Activated T-cell treated with anti-CD3 and anti-CD28 coated beads, Interleukin-2, amount 50 U/mL, for 24 hours (primary cell): ENCODE measurements at regions not wholly inside any gene's neighbourhood (a gene's known extent, or its start where the extent isn't known, plus 50 kb on each side); places are given as distances from the start of the nearest gene placed in this dataset.

ENCODE experiments used
- DNase-seq: peaks from one replicate; pipeline ENCODE4 v3.0.0-alpha.2; 2020
- H3K27ac Mint-ChIP-seq: 2 replicates; pipeline ENCODE4 v1.8.0; 2020; ENCODE audit warnings: mild to moderate bottlenecking, mixed read lengths
- H3K27me3 Mint-ChIP-seq: 2 replicates; pipeline ENCODE4 v1.8.0; 2020; ENCODE audit warnings: mixed read lengths
- H3K36me3 Mint-ChIP-seq: 2 replicates; pipeline ENCODE4 v1.8.0; 2020; ENCODE audit warnings: low read depth, mixed read lengths
- H3K4me1 Mint-ChIP-seq: 2 replicates; pipeline ENCODE4 v1.8.0; 2020; ENCODE audit warnings: low read depth, mixed read lengths
- H3K4me3 Mint-ChIP-seq: 2 replicates; pipeline ENCODE4 v1.8.0; 2020; ENCODE audit warnings: mild to moderate bottlenecking, moderate library complexity, mixed read lengths
- H3K9me3 Mint-ChIP-seq: 2 replicates; pipeline ENCODE4 v1.8.0; 2020; ENCODE audit warnings: mixed read lengths

- no peak for DNase-seq
- Mint-ChIP-seq H3K27ac (no peak overlapping the region), H3K9me3 (no peaks in the 10 kb centered on the region), H3K4me3 (no peak overlapping the region), H3K27me3 (peaks cover 35% of the 10 kb centered on the region), H3K36me3 (no peaks in the 10 kb centered on the region), H3K4me1 (no peaks in the 10 kb centered on the region)
Observed at GRCh38 chrX:69018416-69019072, 146.7 kb downstream of the PJA1 start.

- peaks cover 52% of the 10 kb centered on the region for H3K27me3 Mint-ChIP-seq
- DNase-seq, result no peak
- H3K4me3 Mint-ChIP-seq, result no peak overlapping the region
- no peaks in the 10 kb centered on the region for H3K4me1 Mint-ChIP-seq
- H3K36me3 Mint-ChIP-seq, result no peaks in the 10 kb centered on the region
- no peaks in the 10 kb centered on the region for H3K9me3 Mint-ChIP-seq
- H3K27ac Mint-ChIP-seq, result no peak overlapping the region
Observed at GRCh38 chrX:69016293-69016941, 148.8 kb downstream of the PJA1 start.

DNA sequence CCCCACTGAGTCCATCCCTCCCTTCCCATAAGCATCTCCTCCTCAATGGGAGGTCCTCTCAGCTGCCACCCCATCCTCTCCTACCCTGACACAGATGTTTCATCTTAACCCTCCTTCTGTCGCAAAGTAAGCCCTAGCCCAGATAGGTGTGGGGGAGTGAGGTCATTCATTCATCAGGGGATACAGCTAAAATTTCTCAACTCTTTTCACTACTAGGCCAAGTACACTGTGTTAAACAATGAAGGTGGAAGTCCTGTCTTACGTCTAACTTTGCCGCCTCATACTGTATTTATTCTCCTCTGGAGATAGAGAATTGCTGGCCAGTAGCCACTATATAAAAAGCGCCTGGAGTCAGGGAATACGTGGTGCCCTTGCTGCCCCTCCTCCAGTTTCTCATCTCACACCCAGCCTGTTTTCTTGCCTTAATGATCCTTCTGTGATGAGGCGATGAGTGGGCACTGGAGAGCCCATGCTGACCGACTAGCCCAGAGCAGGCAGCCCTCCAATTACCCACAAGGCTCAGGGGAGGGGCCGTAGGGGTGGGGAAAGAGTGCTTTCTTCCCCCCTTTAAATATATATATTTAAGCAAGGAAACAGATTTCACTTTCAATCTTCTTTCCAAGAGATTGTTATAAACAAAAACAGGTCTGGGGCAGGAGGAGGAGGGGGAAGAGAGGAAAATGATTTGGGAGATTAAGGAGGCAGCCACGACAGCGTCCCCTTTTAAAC lies 149.5 kb downstream of the PJA1 start:
- peaks cover 57% of the 10 kb centered on the region for H3K27me3 Mint-ChIP-seq
- no peaks in the 10 kb centered on the region for H3K36me3 Mint-ChIP-seq
- no peak overlapping the region for H3K4me3 Mint-ChIP-seq
- H3K27ac Mint-ChIP-seq, result no peak overlapping the region
- no peak for DNase-seq
- H3K9me3 Mint-ChIP-seq, result no peaks in the 10 kb centered on the region
- no peaks in the 10 kb centered on the region for H3K4me1 Mint-ChIP-seq

DNA sequence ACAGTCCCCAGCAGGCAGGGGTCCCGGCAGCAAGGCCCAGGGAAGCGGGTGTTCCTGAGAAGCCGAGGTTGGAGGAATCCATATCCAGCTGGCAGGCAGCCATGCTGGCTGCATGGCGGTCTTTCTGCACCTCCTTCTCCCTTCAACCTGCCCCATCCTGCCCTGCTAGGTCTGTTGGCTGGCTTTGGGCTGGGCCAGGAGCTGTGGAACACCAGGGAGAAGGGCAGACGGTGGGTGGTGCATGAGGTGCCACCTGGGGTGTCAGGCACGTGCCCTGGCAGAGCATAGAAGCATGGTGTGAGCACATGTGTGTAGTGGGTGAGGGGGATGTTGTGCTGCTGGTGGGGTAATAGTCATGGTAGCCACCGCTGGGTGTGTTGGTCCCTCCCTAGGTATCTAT lies 150.1 kb downstream of the PJA1 start:
- H3K4me1 Mint-ChIP-seq, result no peaks in the 10 kb centered on the region
- H3K36me3 Mint-ChIP-seq, result no peaks in the 10 kb centered on the region
- no peaks in the 10 kb centered on the region for H3K9me3 Mint-ChIP-seq
- H3K4me3 Mint-ChIP-seq, result no peak overlapping the region
- H3K27ac Mint-ChIP-seq, result no peak overlapping the region
- H3K27me3 Mint-ChIP-seq, result peaks cover 61% of the 10 kb centered on the region
- DNase-seq, result no peak

DNA sequence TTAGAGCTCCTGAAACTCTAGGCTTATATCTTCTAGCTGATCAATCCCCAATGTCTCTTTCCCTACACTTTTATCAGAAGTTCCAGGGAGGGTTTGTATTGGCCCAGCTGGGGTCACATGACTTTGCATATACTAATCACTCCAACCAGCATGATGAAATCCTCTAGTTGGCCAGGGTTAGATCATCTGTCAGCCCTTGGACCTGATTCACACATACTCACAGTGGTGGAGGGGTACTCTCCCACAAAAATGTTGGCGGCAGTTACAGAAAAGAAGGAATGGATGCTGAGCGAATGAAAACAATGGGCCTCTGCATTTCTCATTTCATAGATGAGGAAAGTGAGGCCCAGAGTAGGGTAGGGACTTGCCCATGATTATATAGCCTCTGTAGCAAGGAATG lies 151.1 kb downstream of the PJA1 start:
- Mint-ChIP-seq H3K27me3 (peaks cover 61% of the 10 kb centered on the region), H3K36me3 (no peaks in the 10 kb centered on the region), H3K27ac (no peak overlapping the region)

GRCh38 chrX:69010339-69010738 lies 154.9 kb downstream of the PJA1 start:
- Mint-ChIP-seq H3K9me3 (no peaks in the 10 kb centered on the region), H3K4me1 (no peaks in the 10 kb centered on the region), H3K36me3 (no peaks in the 10 kb centered on the region), H3K27ac (no peak overlapping the region), H3K27me3 (peaks cover 60% of the 10 kb centered on the region), H3K4me3 (no peak overlapping the region)
- DNase-seq, result no peak

More for the DNA sequence above, 151.1 kb downstream of the PJA1 start:
- no peak overlapping the region for H3K4me3 Mint-ChIP-seq
- H3K9me3 Mint-ChIP-seq, result no peaks in the 10 kb centered on the region
- H3K4me1 Mint-ChIP-seq, result no peaks in the 10 kb centered on the region
- no peak for DNase-seq

DNA sequence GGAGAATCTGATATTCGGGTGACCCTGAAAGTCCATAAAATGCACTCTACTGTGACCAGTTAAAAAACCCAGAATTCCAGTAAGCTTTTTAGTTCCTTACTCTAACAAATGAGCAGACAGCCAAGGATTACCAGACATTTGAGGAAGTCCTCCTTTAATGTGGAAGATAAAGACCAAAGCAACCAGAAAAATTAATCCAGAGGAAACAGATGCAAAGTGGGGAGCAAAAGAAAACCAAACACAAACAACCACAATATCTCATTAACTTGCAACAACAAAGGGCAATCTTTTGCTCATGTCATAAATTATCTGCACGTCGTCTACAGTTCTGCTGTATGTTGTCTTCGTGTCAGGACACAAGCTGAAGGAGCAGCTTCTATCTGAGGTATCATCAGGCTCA lies 164.4 kb downstream of the PJA1 start:
- H3K9me3 Mint-ChIP-seq, result no peaks in the 10 kb centered on the region
- H3K4me1 Mint-ChIP-seq, result no peaks in the 10 kb centered on the region
- no peak for DNase-seq
- H3K27me3 Mint-ChIP-seq, result peaks cover 35% of the 10 kb centered on the region
- H3K36me3 Mint-ChIP-seq, result no peaks in the 10 kb centered on the region
- H3K4me3 Mint-ChIP-seq, result no peak overlapping the region
- no peak overlapping the region for H3K27ac Mint-ChIP-seq

- Mint-ChIP-seq H3K4me1 (no peaks in the 10 kb centered on the region), H3K27me3 (peaks cover 38% of the 10 kb centered on the region), H3K4me3 (no peak overlapping the region), H3K36me3 (no peaks in the 10 kb centered on the region), H3K9me3 (no peaks in the 10 kb centered on the region), H3K27ac (no peak overlapping the region)
- no peak for DNase-seq
Observed at GRCh38 chrX:68999931-69000330, 165.3 kb downstream of the PJA1 start.

GRCh38 chrX:68999356-68999755 lies 165.9 kb downstream of the PJA1 start:
- Mint-ChIP-seq H3K27ac (no peak overlapping the region), H3K27me3 (peaks cover 41% of the 10 kb centered on the region), H3K9me3 (no peaks in the 10 kb centered on the region)

GRCh38 chrX:68998716-68999115 lies 166.5 kb downstream of the PJA1 start:
- Mint-ChIP-seq H3K9me3 (no peaks in the 10 kb centered on the region), H3K36me3 (no peaks in the 10 kb centered on the region), H3K4me3 (no peak overlapping the region), H3K4me1 (no peaks in the 10 kb centered on the region), H3K27me3 (peaks cover 46% of the 10 kb centered on the region), H3K27ac (no peak overlapping the region)
- DNase-seq, result no peak

More at GRCh38 chrX:68999356-68999755, 165.9 kb downstream of the PJA1 start:
- no peak for DNase-seq
- Mint-ChIP-seq H3K4me3 (no peak overlapping the region), H3K4me1 (no peaks in the 10 kb centered on the region), H3K36me3 (no peaks in the 10 kb centered on the region)

DNA sequence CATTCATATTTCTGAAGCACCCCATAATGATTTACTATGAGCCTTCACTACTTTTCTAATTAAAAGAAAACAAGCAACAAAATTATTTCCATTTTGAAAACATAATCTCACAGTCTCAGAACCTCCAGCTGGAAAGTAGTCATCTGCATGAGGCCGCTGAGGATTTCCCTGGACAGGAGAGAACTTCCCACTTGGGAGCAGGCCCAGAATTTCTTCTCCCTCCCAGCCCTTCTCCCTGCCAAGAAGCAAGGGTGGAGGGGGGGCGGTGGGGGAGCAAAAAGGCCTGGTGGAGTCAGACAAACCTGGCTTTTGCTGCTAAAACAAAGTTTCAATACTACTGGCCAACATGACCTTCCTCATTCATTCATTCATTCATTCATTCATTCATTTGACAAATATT lies 167.3 kb downstream of the PJA1 start:
- Mint-ChIP-seq H3K4me1 (no peaks in the 10 kb centered on the region), H3K9me3 (no peaks in the 10 kb centered on the region), H3K27ac (no peak overlapping the region), H3K27me3 (peaks cover 46% of the 10 kb centered on the region), H3K36me3 (no peaks in the 10 kb centered on the region), H3K4me3 (no peak overlapping the region)
- DNase-seq, result no peak

DNA sequence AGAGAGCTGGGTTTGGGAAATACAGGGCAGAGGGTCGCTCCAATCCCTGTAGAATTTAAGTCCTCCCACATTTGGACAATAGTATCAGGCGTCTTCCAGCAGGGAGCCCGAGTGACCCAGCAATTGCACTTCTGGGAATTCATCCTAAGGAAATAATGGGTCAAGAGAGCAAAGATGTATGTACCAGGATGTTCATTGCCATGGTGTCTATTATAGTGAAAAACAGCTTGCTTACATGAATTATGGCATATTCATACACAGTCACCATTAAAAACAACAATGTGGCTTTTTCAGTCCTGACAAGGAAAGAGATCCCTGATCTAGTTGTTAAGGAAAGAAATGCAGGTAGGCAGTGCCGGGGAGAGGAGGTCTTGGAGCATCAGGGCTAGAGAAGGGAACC lies 167.7 kb downstream of the PJA1 start:
- no peak for DNase-seq
- Mint-ChIP-seq H3K4me3 (no peak overlapping the region), H3K36me3 (no peaks in the 10 kb centered on the region), H3K27ac (no peak overlapping the region), H3K4me1 (no peaks in the 10 kb centered on the region), H3K9me3 (no peaks in the 10 kb centered on the region), H3K27me3 (peaks cover 44% of the 10 kb centered on the region)

DNA sequence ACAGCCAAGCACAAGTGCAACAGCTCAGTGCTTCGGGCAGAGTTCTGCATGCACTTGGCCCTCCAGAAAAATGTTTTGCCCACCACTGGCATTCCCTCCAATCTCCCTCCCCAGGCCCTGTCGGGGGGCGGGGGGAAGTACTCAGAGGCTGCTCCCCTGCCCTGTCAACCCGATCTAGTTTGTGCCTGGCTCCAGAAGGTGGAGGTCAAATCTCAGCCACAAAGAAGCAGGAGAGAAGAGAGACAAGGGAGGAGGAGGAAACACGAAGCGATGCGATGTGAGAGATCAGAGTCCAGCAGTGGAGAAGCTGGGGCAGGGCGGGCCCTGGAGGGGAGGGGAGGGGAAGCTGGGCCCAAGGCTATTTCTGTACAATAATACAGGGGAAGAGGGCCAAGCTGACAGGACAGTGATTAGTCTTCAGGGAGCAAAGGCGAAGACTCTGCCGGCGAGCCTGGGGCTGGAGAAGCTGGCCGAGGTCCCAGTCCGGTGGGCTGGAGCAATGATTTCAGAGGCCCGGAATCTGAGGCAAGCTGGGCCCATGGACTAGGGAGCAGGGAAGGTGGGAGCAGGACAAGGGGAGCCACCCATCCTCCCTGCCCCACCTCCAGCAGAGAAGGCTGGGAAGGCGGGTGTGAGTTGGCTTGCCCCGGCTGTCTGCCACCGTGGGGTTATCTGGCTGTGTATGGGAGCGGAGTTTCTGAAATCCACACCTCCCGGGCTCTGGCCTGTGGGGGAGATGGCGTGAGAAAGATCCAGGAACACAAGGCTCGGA lies 167.1 kb downstream of the EFNB1 start:
- Mint-ChIP-seq H3K27ac (no peak overlapping the region), H3K4me3 (no peak overlapping the region), H3K36me3 (no peaks in the 10 kb centered on the region), H3K4me1 (no peaks in the 10 kb centered on the region), H3K27me3 (peaks cover 45% of the 10 kb centered on the region), H3K9me3 (no peaks in the 10 kb centered on the region)
- no peak for DNase-seq

GRCh38 chrX:68995386-68995779 lies 166.6 kb downstream of the EFNB1 start:
- Mint-ChIP-seq H3K36me3 (no peaks in the 10 kb centered on the region), H3K4me1 (no peaks in the 10 kb centered on the region), H3K9me3 (no peaks in the 10 kb centered on the region), H3K27me3 (peaks cover 39% of the 10 kb centered on the region), H3K27ac (no peak overlapping the region), H3K4me3 (no peak overlapping the region)
- no peak for DNase-seq
